Psoas muscle (tissue), 7 donors: ENCODE measurements at regions not wholly inside any gene's neighbourhood (a gene's known extent, or its start where the extent isn't known, plus 50 kb on each side); places are given as distances from the start of the nearest gene placed in this dataset.

Experiments used
- ATAC-seq, 4 donors: fragments of 200-7000 bp; cut with Tn5 transposase; one replicate each; pipeline ENCODE4 v1.9.1; 2020; ENCODE audit warnings: moderate library complexity in 3 of 4, mild to moderate bottlenecking in 2 of 4
- DNase-seq, 2 donors: peaks; one replicate each; pipeline ENCODE4 v3.0.0-alpha.2; 2020
- H3K27ac ChIP-seq: fragments of 200-600 bp; one replicate; pipeline ENCODE4 v1.8.0; 2022
- H3K27me3 ChIP-seq, 3 donors: fragments of 200-600 bp in 1 of 3; one replicate each; pipeline versions ENCODE4 v1.6.1 to v1.8.0; 2013 to 2022; ENCODE audit warnings: low read length in 2 of 3, mild to moderate bottlenecking in 2 of 3, moderate library complexity in 1 of 3; ENCODE audit not compliant: insufficient read depth in 3 of 3
- H3K36me3 ChIP-seq, 2 donors: fragments of 200-600 bp in 1 of 2; one replicate each; pipeline versions ENCODE4 v1.6.1 to v1.8.0; 2013 to 2022; ENCODE audit warnings: low read depth in 1 of 2, mild to moderate bottlenecking in 1 of 2, moderate library complexity in 1 of 2; ENCODE audit not compliant: insufficient read depth in 1 of 2
- H3K4me1 ChIP-seq: fragments of 200-600 bp; one replicate; pipeline ENCODE4 v1.8.0; 2022
- H3K4me3 ChIP-seq: fragments of 200-600 bp; one replicate; pipeline ENCODE4 v1.8.0; 2022; ENCODE audit warnings: mild to moderate bottlenecking
- H3K9me3 ChIP-seq: fragments of 200-600 bp; one replicate; pipeline ENCODE4 v1.8.0; 2022
- WGBS, 3 donors: extraction: QIAGEN DNeasy Blood & Tissue Kit; methylation state at CpG; one replicate each; pipeline versions ENCODE4 v1.1.6 to v1.1.7; 2013; 5-methylcytosine and 5-hydroxymethylcytosine counted together
- intact Hi-C, 2 donors: fragments of 100-400 bp; cut with DNase I; formaldehyde crosslinking; loops; one replicate each; pipeline versions ENCODE4 v1.11.0 to v1.14.2; 2022
- TF ChIP-seq, protein P1 (sequence below): fragments of 200-600 bp; IDR thresholded peaks from one replicate; pipeline ENCODE4 v1.8.0; 2022; ENCODE audit warnings: antibody characterized with exemption
- donor health status: healthy with polysubstance abuse.
- donor health status: DM: no; HTN: no; CAD: no; lungs with moderate emphysema.
- donor health status: Bipolar disorder and iron deficiency.
- donor health status: healthy.
- donor health status: DM: yes; HTN: yes; CAD: no.
- donor health status: DM: no; HTN: no; CAD: no.
- donor health status: DM: yes; HTN: yes; CAD: no.

GRCh38 chr6:131362696-131363095 is 210.3 kb upstream of the ARG1 start:
- WGBS, 3 donors, result 64 to 80% (median 71%) methylated on average over 8 of the region's 8 CpGs
- TF ChIP-seq, protein P1, sequence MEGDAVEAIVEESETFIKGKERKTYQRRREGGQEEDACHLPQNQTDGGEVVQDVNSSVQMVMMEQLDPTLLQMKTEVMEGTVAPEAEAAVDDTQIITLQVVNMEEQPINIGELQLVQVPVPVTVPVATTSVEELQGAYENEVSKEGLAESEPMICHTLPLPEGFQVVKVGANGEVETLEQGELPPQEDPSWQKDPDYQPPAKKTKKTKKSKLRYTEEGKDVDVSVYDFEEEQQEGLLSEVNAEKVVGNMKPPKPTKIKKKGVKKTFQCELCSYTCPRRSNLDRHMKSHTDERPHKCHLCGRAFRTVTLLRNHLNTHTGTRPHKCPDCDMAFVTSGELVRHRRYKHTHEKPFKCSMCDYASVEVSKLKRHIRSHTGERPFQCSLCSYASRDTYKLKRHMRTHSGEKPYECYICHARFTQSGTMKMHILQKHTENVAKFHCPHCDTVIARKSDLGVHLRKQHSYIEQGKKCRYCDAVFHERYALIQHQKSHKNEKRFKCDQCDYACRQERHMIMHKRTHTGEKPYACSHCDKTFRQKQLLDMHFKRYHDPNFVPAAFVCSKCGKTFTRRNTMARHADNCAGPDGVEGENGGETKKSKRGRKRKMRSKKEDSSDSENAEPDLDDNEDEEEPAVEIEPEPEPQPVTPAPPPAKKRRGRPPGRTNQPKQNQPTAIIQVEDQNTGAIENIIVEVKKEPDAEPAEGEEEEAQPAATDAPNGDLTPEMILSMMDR, result no peak
- no peak for ATAC-seq

DNA sequence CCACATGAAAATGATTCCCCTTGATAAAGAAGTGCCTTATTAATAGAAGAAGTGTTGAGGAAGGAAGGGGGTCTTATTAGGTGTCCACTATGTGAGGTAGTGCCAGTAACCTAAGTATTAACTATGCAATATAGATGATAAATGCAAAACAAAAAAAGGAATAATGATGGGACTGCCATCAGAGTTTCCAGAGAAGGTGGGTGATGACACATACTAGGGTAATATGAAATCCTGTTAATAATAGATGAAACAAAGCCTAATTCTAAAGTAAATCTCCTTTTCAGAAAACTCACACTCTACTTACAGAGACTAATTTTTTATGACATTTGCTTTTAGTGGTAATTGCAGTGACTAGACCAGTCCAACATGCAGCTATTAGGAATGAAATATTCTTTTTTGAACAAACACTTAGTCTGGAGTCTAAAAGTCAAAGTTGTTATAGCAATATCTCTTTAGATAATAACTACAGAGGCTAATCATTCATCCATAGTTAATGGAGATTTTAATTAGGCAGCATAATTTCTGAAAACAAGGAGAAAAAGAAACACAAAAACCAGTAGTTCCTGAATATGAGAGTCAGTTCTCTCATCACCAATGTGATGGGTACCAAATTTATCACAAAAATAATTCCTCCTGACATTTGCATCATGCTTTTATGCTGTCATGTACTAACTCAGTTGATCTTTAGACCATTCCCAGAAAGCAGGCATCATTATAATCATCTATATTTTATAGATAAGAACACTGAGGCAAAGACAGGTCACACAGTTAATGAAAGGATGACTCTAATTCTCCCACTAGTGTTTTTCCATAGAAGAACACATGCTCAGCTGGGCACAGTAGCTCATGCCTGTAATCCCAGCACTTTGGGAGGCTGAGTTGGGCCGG is 208.8 kb upstream of the ARG1 start:
- Histone ChIP-seq H3K36me3 (no peaks in the 10 kb centered on the region), H3K4me1 (no peaks in the 10 kb centered on the region), H3K4me3 (no peak overlapping the region), H3K9me3 (no peaks in the 10 kb centered on the region), H3K27me3 (no peaks in the 10 kb centered on the region), H3K27ac (no peak overlapping the region)
- TF ChIP-seq, protein P1, result no peak
- DNase-seq (no peak), ATAC-seq (no peak)
- intact Hi-C loops, result no loop called here
- 73 to 79% (median 75%) methylated on average over 1 of the region's 1 CpG for WGBS, 3 donors

More at GRCh38 chr6:131362696-131363095, 210.3 kb upstream of the ARG1 start:
- Histone ChIP-seq H3K4me1 (no peaks in the 10 kb centered on the region), H3K4me3 (no peak overlapping the region), H3K9me3 (no peaks in the 10 kb centered on the region), H3K27ac (no peak overlapping the region), H3K36me3 (no peaks in the 10 kb centered on the region), H3K27me3 (no peaks in the 10 kb centered on the region)
- no peak for DNase-seq
- intact Hi-C loops, result no loop called here

DNA sequence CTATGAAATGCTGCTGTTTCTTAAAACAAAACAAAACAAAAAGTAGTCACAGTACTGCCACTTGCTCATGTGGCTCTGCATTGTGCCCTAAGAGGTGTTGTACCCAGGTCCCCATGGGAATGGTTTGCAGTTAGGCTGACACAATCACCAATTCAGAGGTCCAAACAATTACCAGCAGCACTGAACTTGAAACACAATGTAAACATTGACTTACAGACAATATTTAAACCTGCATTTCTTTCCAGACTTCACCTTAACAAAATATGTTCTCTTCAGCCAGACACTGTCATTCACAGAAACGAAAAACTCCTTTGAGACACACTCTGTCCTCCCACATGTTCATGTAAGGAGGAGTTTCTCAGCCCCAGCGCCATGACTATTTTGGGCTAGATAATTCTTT is 206.8 kb upstream of the ARG1 start:
- TF ChIP-seq, protein P1, result no peak
- H3K4me1 ChIP-seq, result no peaks in the 10 kb centered on the region
- 80 to 87% (median 86%) methylated on average over 2 of the region's 2 CpGs for WGBS, 3 donors
- H3K27me3 ChIP-seq, result no peaks in the 10 kb centered on the region
- no peaks in the 10 kb centered on the region for H3K36me3 ChIP-seq
- no peak overlapping the region for H3K27ac ChIP-seq
- DNase-seq (no peak), ATAC-seq (no peak)
- intact Hi-C loops, result no loop called here
- no peak overlapping the region for H3K4me3 ChIP-seq
- no peaks in the 10 kb centered on the region for H3K9me3 ChIP-seq

GRCh38 chr6:131367206-131367873 is 205.7 kb upstream of the ARG1 start:
- TF ChIP-seq, protein P1, result no peak
- intact Hi-C loops, result no loop called here
- WGBS, 3 donors, result 90% methylated on average over 10 of the region's 10 CpGs
- H3K27me3 ChIP-seq, result no peaks in the 10 kb centered on the region
- no peaks in the 10 kb centered on the region for H3K4me1 ChIP-seq
- no peak overlapping the region for H3K27ac ChIP-seq
- H3K9me3 ChIP-seq, result no peaks in the 10 kb centered on the region
- H3K4me3 ChIP-seq, result no peak overlapping the region
- ATAC-seq (no peak), DNase-seq (no peak)
- no peaks in the 10 kb centered on the region for H3K36me3 ChIP-seq
